Keratinocyte (primary cell): ENCODE measurements at regions not wholly inside any gene's neighbourhood (a gene's known extent, or its start where the extent isn't known, plus 50 kb on each side); places are given as distances from the start of the nearest gene placed in this dataset.

ENCODE experiments used
- EZH2 ChIP-seq: IDR thresholded peaks from one replicate; pipeline ENCODE4 v1.6.1; 2012; ENCODE audit warnings: inconsistent platforms, mild to moderate bottlenecking, low read length, moderate library complexity
- TF ChIP-seq, protein P1 (sequence below), 3 experiments: IDR thresholded peaks in 1 of 3; conservative IDR thresholded peaks in 1 of 3; optimal IDR thresholded peaks in 1 of 3; 2 replicates in 2 of 3; 3 replicates in 1 of 3; pipeline versions ENCODE3 to v1.5.1; 2011; ENCODE audit warnings: low read length in 3 of 3, mild to moderate bottlenecking in 3 of 3, moderate library complexity in 2 of 3, control low read depth in 1 of 3, inconsistent platforms in 1 of 3; ENCODE audit not compliant: insufficient read depth in 2 of 3; ENCODE audit errors: extremely low read depth in 1 of 3

DNA sequence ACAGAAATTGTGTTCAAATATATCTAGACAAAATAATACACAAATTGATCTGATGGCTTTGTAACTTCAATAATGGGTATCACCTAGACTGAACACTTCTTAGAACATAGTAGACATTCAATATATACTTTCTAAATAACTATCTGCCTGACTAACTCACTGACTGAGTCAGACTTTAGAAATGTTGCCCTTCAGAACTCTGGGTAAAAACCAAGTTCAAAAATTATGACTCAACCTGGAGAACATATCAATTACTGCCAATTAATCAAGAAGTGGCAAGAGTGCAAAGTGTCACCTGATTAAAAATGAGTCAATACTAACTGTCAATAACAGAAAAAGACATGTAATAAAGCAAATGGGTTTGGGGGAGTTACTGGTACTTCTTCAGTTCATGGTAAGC is 144.6 kb upstream of the TMCO5A start:
- TF ChIP-seq, protein P1, sequence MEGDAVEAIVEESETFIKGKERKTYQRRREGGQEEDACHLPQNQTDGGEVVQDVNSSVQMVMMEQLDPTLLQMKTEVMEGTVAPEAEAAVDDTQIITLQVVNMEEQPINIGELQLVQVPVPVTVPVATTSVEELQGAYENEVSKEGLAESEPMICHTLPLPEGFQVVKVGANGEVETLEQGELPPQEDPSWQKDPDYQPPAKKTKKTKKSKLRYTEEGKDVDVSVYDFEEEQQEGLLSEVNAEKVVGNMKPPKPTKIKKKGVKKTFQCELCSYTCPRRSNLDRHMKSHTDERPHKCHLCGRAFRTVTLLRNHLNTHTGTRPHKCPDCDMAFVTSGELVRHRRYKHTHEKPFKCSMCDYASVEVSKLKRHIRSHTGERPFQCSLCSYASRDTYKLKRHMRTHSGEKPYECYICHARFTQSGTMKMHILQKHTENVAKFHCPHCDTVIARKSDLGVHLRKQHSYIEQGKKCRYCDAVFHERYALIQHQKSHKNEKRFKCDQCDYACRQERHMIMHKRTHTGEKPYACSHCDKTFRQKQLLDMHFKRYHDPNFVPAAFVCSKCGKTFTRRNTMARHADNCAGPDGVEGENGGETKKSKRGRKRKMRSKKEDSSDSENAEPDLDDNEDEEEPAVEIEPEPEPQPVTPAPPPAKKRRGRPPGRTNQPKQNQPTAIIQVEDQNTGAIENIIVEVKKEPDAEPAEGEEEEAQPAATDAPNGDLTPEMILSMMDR (optimal IDR thresholded peaks at IDR 0.05 in 1 of 3, IDR thresholded peaks at IDR 0.05 in 1 of 3, conservative IDR thresholded peaks at IDR 0.05 in 1 of 3; ENCODE audit: extremely low read depth in 1 of 3, insufficient read depth in 2 of 3, low read length in 3 of 3), result no peak
- TF ChIP-seq EZH2, result no peak
